ENCODE measurements at regions not wholly inside any gene's neighbourhood (a gene's known extent, or its start where the extent isn't known, plus 50 kb on each side); places are given as distances from the start of the nearest gene placed in this dataset.
"Not testable (repeated sequence)": the region's sequence is repeated elsewhere in the genome, so short reads cannot be mapped to it uniquely, and the experiment has no call there.

GRCh38 chr21:25489673-25490072, 117.6 kb downstream of the MRPL39 start:
- Mint-ChIP-seq H3K4me3 (ENCODE audit: low read depth) (no peak overlapping the region), H3K4me1 (ENCODE audit: low read depth) (no peaks in the 10 kb centered on the region), H3K27ac (no peak overlapping the region), H3K36me3 (ENCODE audit: insufficient read depth) (no peaks in the 10 kb centered on the region), H3K27me3 (no peaks in the 10 kb centered on the region), H3K9me3 (ENCODE audit: low read depth) (no peaks in the 10 kb centered on the region)
- no peak for TF ChIP-seq CTCF (IDR thresholded peaks at IDR 0.05; ENCODE audit: unreplicated experiment)
- no peak for DNase-seq (ENCODE audit: low spot score, unreplicated experiment)

DNA sequence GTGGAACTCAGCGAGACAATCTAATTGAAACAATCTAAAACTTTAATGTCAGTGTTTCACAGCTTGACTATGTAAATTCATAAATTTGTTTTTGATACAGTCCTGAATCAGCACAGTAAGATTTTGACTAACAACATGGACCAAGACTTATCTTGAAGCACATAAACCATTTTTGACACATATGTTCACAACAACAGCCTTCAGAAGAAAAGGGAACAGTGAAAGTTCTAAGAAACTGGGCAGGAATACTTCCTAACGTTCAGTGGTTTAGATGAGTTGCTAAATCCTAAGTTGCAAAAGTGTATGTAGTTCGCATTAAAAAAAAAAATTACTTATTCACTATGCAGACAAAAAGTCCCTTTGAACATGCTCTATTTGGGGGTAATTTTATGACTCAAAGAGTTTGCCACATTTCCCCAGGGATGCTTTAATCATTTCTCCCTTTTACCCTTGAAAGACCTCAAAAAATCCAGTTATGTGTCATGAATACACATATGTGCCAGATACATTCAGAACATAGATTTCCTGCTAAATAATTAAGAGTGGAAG, 120.2 kb downstream of the MRPL39 start:
- Mint-ChIP-seq H3K9me3 (ENCODE audit: low read depth) (peaks cover 16% of the 10 kb centered on the region), H3K4me1 (ENCODE audit: low read depth) (no peaks in the 10 kb centered on the region), H3K4me3 (ENCODE audit: low read depth) (no peak overlapping the region), H3K27ac (no peak overlapping the region), H3K27me3 (no peaks in the 10 kb centered on the region), H3K36me3 (ENCODE audit: insufficient read depth) (no peaks in the 10 kb centered on the region)
- TF ChIP-seq CTCF (IDR thresholded peaks at IDR 0.05; ENCODE audit: unreplicated experiment), result no peak
- no peak for DNase-seq (ENCODE audit: low spot score, unreplicated experiment)

GRCh38 chr21:25485914-25486313, 121.4 kb downstream of the MRPL39 start:
- TF ChIP-seq CTCF (IDR thresholded peaks at IDR 0.05; ENCODE audit: unreplicated experiment), result no peak
- DNase-seq (ENCODE audit: low spot score, unreplicated experiment), result no peak
- H3K27me3 Mint-ChIP-seq, result no peaks in the 10 kb centered on the region
- no peaks in the 10 kb centered on the region for H3K4me1 Mint-ChIP-seq (ENCODE audit: low read depth)
- H3K9me3 Mint-ChIP-seq (ENCODE audit: low read depth), result peaks cover 28% of the 10 kb centered on the region
- no peak overlapping the region for H3K27ac Mint-ChIP-seq
- H3K36me3 Mint-ChIP-seq (ENCODE audit: insufficient read depth), result no peaks in the 10 kb centered on the region
- H3K4me3 Mint-ChIP-seq (ENCODE audit: low read depth), result no peak overlapping the region

DNA sequence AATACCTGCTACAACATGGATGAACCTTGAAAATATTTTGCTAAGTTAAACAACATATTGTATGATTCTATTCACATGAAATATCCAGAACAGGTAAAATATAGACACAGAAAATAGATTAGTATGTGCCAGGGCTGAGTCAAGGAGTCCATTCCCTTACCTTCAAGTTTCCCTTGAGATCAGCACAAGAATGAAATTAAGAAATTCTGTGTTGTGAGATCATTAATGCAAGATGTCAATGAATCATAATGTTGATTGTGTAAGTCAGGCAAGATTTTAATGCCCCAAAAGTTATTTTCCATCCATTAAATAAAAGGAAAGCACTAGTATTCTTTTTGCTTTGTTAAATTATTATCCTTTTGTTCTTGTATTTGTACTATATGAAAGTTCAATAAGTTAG, 139.4 kb downstream of the MRPL39 start:
- no peak for DNase-seq (ENCODE audit: low spot score, unreplicated experiment)
- no peak overlapping the region for H3K27ac Mint-ChIP-seq
- H3K9me3 Mint-ChIP-seq (ENCODE audit: low read depth), result no peaks in the 10 kb centered on the region
- H3K27me3 Mint-ChIP-seq, result no peaks in the 10 kb centered on the region
- no peak overlapping the region for H3K4me3 Mint-ChIP-seq (ENCODE audit: low read depth)
- H3K36me3 Mint-ChIP-seq (ENCODE audit: insufficient read depth), result no peaks in the 10 kb centered on the region
- no peaks in the 10 kb centered on the region for H3K4me1 Mint-ChIP-seq (ENCODE audit: low read depth)
- no peak for TF ChIP-seq CTCF (IDR thresholded peaks at IDR 0.05; ENCODE audit: unreplicated experiment)

DNA sequence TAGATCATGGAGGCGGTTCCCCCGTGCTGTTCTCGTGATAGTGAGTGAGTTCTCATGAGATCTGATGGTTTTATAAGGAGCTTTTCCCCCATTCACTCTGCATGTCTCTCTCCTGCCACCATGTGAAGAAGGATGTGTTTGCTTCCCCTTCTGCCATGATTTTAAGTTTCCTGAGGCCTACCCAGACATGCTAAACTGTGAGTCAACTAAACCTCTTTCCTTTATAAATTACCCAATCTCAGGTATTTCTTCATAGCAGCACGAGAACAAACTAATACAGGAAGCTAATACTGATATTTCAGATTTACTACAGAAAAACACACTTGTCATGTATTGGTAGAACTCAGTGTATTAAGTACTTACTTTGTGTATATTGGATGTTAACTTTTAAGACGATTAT, 140.2 kb downstream of the MRPL39 start:
- not testable (repeated sequence) for H3K36me3 Mint-ChIP-seq (ENCODE audit: insufficient read depth); H3K27ac Mint-ChIP-seq; H3K9me3 Mint-ChIP-seq (ENCODE audit: low read depth); H3K4me1 Mint-ChIP-seq (ENCODE audit: low read depth); H3K27me3 Mint-ChIP-seq; H3K4me3 Mint-ChIP-seq (ENCODE audit: low read depth); DNase-seq (ENCODE audit: low spot score, unreplicated experiment)

DNA sequence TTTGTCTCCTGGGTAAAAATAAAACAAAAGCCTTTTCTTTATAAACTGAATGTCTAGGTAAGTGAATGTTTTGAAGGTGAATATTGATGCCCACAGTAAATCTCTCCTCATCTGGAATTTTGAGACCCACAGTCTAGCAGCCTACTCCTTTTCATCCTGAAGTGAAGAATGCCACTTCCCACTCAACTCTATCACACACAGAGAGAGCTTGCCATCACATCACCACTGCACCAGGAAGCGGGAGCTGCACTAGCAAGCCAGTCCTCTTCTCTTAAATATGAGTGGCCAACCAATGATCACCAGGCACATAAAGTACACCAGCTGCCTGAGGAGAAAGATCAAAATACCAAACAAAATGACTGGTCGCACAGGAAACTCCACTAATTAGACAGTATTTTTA, 140.8 kb downstream of the MRPL39 start:
- Mint-ChIP-seq H3K36me3 (ENCODE audit: insufficient read depth) (no peaks in the 10 kb centered on the region), H3K4me3 (ENCODE audit: low read depth) (no peak overlapping the region)

More for the DNA sequence above, 140.8 kb downstream of the MRPL39 start:
- TF ChIP-seq CTCF (IDR thresholded peaks at IDR 0.05; ENCODE audit: unreplicated experiment), result no peak
- Mint-ChIP-seq H3K27ac (no peak overlapping the region), H3K27me3 (no peaks in the 10 kb centered on the region), H3K9me3 (ENCODE audit: low read depth) (no peaks in the 10 kb centered on the region), H3K4me1 (ENCODE audit: low read depth) (no peaks in the 10 kb centered on the region)
- DNase-seq (ENCODE audit: low spot score, unreplicated experiment), result no peak
